HG03342 (cell line): ENCODE measurements at regions not wholly inside any gene's neighbourhood (a gene's known extent, or its start where the extent isn't known, plus 50 kb on each side); places are given as distances from the start of the nearest gene placed in this dataset.
"Not testable (repeated sequence)": the region's sequence is repeated elsewhere in the genome, so short reads cannot be mapped to it uniquely, and the experiment has no call there.

ENCODE experiments used
- ATAC-seq: cut with Tn5 transposase; IDR thresholded peaks from one replicate; pipeline ENCODE4 v1.9.1; 2021; ENCODE audit warnings: mild to moderate bottlenecking, moderate library complexity; ENCODE audit not compliant: unreplicated experiment

DNA sequence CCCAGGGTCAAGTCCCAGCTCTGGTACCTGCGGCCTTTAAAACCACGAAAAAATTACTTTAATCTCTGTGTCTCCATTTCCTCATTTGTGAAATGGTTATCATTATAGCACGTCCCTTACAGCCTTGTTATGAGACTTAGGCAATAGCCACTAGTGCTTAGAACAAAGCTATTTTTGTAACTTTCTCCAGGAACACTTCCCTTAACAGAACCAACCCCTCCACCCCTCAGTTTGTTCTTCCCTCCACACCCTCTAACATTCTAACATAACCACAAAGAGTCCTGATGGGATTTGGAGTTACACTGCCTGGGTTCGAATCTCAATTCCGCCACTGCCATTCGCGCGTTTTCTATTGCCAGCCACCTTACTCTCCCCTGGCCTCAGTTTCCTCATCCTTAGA, 2777.4 kb upstream of the TPTE start:
- ATAC-seq: not testable (repeated sequence)

DNA sequence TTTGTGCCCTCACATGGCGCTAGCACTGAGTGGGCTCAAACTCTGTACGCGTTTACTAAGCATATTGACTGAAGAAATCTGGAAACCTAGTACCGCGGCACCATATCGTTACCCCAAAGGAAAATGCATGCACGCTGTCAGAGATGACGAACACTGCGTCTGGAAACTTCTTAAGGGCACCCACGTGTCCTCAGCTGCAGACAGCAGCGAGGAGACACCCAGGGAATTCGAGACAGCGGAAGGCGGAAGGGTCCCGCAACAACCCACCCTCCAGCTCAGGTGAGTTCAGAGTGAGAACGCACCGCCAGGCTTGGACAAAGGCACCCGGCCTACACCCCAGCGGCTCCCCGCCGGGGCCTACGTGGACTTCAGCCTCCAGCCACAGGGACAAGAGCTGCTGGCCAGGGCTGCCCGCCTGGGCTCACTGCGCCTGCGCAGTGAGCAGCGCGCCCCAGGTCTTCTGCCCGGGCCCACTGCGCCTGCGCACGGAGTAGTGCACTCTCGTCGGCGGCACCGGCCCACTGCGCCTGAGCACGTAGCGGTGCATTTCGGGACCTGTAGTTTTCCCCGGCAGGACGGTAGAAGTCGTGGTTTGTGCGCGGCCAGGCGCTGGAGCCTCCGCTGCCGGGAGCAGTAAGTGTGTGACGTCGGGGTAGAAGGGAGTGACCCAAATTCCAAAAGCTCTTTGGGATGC, 2776.8 kb upstream of the TPTE start:
- ATAC-seq: peak; percentile 94

DNA sequence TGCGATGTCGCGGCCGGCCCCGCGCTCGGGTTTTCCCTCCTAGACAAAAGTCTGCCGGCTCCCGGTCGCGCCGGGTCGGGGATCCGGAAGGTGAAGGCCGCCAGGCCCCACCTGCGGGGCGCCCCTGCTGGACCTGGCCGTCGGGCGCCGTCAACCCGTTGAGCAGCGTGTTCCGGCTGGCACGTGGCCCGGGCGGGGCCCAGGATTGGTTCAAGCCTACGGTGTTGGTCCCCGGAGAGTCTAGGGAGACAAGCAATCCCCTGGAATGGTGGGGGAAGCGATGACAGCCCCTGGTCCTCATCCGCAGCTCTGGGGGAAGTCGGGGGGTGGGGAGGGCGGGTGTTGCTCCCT, 2776.3 kb upstream of the TPTE start:
- ATAC-seq: peak; percentile 76

DNA sequence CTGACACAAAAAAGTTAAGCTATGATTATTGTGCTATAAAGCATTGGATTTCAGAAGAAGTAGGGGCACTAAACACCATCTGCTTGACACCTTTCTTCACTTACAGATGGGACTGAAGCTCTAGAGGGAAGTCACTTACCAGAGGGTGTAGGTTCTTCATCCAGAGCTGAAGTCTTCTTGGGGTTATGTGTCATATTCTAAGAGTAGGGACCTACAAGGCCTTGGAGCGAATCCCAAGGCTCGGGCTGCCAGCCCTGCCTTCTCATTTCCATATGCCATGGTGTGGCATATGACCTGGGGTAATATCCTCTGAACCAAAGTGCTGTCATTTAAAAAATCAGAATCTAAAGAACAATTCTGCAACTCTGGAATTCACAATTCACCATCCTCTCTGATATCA, 2773.4 kb upstream of the TPTE start:
- ATAC-seq: not testable (repeated sequence)

DNA sequence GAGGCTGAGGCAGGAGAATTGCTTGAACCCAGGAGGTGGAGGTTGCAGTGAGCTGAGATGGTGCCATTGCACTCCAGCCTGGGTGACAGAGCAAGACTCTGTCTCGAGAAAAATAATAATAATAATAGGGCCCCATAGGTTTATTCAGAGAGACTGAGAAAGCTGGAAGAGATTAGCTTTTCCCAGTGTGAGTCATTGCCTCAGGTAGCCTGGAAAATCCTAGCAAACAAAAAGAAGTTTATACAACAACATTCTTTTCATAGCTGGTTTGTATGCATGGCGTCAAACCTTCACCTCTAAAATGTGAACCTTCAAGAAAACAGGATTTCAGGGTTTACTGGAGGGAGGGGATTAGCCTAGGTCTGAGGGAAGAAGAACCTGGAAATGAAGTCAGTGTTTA, 2768.8 kb upstream of the TPTE start:
- ATAC-seq: not testable (repeated sequence)

DNA sequence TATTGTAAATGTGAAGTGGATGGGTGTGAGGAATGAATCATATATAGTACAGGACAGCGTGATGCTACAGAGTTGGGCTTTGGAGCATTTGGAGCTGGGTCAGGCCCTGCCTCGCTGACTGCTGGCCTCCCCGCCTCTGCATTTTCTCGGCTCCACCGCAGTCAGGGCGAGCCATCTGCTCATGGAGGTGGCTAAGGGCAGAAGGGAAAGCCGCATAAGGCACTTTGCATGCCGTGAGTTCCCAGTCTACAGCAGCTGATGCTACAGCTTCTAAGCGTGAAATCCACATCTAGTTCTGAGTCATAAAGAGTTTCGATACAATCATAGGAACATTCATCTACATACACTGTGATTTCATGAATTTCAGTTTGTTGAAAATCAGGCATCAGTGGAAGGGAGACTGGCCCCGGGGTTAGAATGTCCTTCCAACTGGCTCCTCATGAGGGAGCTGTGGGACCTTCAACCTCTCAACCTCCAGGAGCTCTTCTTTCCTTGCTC, 2768.0 kb upstream of the TPTE start:
- ATAC-seq: peak; percentile 96

DNA sequence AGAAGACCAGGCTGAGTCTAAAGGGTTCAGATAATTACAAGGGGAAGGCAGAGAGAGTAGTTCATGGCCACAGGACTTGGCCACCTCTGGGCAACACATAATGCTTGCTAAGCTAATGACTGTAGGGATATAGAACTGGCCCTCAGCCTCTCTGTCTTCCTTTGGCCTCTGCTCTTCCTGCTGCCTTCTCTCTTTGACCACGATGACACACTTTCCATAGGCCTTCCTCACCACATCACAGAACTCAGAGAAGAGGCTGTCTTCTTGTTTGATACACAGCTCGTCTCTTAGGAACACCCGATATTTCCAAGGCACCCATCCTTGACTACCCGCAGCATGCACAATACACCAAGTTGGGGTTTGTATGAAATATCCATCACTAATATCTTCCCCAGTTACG, 2751.4 kb upstream of the TPTE start:
- ATAC-seq: not testable (repeated sequence)

DNA sequence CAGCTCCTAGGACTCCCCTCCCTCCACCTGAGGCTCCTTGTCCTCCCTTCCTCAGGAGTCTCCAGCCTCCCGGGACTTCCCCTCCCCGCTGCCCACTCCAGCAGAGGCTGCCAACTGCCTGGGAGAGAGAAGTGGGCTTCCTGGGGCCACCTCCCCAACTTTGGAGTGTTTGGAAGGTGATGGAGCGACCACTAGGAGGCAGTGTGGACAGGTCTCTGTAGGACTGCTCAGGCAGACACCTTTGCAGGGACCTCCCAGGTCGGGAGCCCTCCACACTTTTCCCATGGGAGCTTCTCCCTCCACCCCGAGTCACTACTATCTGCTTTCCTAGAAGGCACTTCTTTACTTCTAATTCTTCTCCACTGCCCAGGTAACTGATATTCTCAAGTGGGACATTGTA, 2747.2 kb upstream of the TPTE start:
- ATAC-seq: not testable (repeated sequence)

DNA sequence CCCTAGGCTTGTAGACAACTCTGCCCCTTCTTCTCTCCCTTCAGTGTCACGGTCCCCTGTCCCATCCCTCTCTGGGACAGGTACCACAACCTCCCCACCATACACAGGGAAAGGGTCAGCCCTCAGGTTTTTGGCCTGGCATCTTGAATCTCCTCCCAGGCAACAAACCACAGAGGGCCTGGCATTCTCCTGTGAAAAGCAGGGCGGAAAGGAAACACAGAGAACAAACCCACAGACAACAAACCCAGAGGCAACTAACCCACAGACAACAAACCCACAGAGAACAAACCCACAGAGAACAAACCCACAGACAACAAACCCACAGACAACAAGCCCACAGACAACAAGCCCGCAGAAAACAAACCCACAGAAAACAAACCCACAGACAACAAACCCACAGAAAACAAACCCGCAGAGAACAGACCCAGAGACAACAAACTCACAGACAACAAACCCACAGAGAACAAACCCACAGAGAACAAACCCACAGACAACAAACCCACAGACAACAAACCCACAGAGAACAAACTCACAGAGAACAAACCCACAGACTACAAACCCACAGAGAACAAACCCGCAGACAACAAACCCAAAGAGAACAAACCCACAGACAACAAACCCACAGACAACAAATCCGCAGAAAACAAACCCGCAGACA, 2745.9 kb upstream of the TPTE start:
- not testable (repeated sequence) for ATAC-seq

DNA sequence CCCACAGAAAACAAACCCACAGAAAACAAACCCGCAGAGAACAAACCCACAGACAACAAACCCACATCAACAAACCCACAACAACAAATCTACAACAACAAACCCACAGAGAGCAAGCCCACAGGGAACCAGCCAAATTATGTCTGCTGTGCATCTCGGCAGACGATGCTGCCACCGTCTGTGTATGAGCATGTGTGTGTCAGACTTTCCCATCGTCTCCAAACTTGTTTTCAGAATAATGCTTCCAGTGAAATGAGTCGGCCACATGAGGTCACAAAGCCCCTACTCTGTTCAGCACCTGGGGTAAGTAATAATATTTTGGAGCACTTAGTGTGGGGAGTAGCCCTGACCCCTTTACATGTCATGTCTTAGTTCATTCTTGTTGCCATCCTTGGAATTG, 2745.3 kb upstream of the TPTE start:
- not testable (repeated sequence) for ATAC-seq

DNA sequence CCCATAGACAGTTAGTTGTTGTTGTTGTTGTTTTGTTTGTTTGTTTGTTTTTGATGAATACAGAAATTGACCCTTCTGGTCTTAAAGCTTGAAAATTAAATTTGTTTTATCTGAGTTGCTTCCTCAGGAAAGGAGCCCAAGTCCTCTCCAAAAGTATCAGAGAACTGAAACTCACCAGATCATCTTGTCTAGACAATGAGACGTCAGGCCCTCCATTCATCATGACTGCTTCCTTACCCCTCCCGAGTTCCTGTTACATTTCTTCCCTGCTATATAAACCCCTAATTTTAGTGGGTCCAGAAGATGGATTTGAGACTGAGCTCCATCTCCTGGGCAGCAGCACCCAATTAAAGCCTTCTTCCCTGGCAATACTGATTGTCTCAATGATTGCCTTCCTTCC, 2744.8 kb upstream of the TPTE start:
- ATAC-seq: not testable (repeated sequence)

DNA sequence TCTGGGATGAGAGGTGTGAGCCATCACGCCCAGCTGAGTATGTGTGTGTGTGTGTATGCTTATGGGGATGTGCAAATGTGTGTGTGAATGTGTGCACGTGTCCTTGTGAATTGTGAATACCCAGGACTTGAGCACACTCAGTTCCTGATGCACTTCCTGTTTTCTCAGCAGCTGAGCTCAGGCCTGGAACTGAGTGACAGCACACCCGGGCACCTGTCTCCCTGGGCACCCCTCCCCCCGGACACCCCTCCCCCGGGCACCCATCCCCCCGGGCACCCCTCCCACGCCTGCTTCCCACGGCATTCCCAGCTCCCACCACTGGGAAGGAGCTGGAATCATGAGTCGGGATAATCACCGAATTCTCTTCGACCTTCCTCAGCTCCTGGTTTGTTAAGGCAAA, 2744.1 kb upstream of the TPTE start:
- ATAC-seq: not testable (repeated sequence)

DNA sequence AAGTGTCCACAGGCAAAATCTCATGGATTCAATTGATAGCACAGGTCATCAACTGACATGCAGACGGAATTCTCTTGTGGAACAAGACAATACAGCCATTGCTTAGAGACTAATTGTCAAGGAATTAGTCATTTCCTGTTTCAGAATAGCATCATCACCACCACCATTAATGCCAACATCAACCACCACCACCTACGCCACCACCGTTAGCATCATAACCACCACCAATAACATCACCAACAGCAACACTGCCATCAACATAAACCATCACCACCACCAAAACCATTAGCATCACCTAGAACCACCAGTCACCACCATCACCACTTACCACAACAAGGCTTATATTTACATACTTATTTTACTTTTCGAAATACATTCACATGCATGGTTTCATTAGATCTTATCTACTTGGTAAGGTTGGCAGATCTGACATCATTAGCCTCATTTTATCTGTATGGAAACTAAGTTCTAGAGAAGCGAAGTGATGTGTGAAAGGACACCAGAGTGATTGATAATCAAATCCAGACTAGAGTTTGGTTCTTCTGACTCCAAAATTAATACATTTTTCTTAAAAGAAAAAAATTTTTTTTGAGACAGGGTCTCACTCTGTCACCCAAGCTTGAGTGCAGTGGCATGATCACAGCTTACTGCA, 2733.8 kb upstream of the TPTE start:
- ATAC-seq: not testable (repeated sequence)

DNA sequence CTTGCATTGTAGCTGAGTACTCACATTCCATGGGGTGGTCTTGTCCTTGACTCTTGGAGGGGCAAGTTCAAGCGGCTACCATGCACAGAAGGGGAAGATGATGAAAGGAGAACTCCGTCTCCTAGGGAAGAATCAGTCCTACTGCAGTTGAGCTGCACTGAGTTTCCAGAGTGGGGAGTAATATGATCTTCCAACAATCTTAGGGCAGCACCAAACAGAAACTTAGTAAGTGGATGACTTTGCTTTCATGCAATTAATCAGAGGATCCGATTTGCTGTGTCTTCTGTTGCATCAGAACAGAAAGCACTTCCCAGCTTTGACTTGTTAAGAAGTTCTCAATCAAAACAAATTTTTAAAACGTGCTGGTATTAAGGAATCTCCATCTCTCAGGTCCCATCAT, 2727.6 kb upstream of the TPTE start:
- ATAC-seq: not testable (repeated sequence)

DNA sequence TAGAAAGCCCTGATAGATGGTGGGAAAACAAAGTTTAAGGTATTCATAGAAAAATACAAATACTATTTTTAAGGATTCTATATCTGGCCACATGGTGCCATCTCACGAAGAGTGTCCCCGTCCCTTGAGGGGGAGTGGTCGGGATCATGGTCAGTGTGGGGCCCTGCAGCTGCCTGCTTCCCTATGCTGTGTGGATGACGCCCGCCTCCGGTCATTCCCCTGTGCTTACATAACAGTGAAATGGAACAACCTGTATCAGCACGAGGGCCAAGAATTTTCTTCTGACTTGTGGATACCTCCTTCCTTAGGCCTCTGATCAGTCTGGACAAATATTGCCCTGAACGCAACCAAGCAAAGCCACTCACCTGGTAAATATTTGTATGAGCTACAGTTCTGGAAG, 2724.1 kb upstream of the TPTE start:
- not testable (repeated sequence) for ATAC-seq

DNA sequence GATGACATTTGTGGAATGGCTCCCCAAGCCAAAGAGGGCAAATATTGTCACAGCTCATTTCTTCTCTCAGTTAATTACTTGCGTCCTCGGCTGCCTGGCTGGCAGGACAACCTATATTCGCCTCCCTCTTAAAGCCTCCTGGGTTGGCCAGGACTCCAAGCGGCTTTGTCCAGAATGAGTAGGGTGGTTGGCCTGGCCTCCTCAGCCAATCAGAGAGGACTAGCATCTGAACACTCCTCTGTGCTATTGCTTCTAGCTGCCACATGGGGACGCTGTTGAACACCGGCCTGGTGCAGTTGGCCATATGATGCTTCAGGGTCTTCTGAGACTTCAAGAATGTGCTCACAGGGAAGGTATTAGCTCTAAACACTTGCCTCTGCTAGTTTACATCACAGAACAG, 2722.9 kb upstream of the TPTE start:
- ATAC-seq: not testable (repeated sequence)

DNA sequence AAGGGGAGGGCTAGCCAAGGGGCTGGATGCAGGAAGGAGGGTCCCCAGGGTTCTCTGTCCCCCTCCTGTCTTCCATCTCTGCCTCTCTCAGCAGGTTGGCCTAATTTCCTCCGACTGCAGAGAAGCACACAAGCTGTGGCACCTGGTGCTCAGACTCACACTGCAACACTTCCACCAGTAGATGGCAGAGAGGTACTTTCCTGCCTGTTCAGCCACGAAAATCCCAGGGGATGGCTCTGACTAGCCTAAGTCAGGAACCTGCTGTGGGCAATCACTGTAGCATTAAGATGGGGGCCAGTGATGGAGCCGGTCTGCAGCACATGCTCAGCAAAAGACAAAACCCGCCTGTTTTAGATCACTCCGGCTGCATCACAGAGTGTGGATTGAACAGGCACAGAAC, 2721.7 kb upstream of the TPTE start:
- ATAC-seq: not testable (repeated sequence)

DNA sequence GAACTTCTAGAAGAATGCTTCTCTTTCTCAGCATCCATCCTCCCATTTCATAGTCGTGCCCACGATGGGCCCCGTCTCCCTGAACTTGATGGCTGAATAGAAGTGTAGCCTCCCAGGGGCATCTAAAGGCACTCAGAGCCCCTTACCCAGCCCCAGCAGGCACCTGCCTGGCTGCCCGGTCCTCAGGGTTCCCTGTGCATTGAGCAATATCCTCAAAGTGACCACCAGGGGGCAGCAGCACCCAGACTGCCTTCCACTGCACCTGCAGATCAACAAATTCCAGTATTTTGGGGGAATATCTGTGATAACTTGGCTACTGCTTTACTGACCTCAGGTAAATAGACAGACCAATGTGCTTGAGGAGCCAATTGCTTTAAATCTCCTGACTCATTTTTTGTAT, 2707.9 kb upstream of the TPTE start:
- not testable (repeated sequence) for ATAC-seq

DNA sequence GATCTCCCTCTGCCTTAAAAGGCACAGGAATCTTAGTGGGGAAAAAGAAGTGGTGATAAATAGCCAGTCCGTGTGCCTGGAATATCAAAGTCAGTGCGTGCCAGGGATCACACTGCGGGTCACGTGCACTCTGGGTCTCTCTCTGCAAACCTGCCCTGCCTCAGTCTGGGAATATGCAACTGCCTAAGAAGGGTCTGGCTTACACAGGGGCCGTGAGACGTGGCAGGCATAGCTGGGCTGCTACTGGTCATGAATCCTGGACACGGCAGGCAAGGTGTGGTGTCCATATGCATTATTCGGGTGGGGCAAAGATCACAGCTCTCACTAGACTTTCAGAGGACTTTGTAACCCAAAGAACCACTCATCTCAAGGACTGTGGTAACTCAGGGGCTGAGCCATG, 2704.4 kb upstream of the TPTE start:
- ATAC-seq: not testable (repeated sequence)

DNA sequence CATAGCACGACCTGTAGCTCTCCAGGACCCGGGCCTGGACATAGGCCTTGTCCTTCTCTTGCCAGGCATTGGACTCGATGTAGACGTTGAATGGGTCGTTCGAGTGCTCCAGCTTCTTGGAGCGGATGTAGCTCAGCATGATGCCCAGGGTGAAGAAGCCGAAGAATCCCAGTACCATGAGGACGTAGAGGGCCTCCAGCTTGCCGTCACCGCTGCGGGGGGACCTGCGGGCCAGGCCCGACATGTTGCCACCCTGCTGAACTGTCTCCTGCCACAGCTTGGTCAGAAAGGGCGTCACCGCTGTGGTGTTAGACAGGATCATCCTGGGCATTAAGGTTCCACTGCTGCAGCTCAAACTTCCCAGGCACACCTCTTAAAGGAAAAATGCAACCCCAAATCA, 2702.1 kb upstream of the TPTE start:
- ATAC-seq: not testable (repeated sequence)

DNA sequence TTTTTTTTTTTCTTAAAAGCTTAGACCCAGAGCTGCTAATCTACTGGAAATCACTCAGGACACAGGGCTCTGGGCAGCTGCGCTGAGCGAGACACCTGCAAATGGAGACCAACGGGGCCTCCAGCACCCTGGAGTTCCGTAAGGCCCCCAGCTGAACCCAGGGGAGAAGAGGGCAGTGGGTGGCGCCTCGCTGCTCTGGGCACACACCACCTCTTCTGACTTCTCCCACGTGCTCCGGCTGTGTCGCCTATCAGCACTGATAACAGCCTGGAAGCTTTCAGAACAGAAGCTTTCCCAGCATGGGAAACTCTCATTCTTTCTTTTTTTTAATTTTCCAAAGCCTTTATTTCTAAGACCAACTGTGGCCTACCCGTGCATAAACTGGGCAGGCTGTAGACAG, 2695.8 kb upstream of the TPTE start:
- not testable (repeated sequence) for ATAC-seq

DNA sequence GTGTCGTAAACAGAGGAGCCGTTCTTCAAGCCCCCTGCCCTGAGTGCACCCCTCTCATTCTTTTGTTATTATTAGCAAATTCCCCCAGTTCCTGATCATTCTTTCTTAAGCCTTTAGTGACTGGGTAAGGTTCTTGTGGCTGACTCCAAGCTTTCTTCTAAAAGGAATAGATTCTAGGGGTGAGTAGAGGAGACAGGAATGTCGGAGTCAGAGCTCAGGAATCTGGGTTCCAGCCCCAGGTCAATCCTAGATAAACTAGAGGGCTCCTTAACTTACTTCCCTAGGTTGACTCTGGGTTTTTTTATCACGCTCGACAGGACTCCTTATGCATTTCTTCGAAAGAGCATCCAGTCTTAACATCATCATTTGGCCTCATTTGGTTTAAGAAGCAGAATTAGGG, 2695.2 kb upstream of the TPTE start:
- not testable (repeated sequence) for ATAC-seq
